HG03066 (cell line): ENCODE measurements at regions not wholly inside any gene's neighbourhood (a gene's known extent, or its start where the extent isn't known, plus 50 kb on each side); places are given as distances from the start of the nearest gene placed in this dataset.

Experiments
- ATAC-seq: cut with Tn5 transposase; IDR thresholded peaks from one replicate; pipeline ENCODE4 v1.9.1; 2021; ENCODE audit warnings: low read depth; ENCODE audit not compliant: unreplicated experiment

DNA sequence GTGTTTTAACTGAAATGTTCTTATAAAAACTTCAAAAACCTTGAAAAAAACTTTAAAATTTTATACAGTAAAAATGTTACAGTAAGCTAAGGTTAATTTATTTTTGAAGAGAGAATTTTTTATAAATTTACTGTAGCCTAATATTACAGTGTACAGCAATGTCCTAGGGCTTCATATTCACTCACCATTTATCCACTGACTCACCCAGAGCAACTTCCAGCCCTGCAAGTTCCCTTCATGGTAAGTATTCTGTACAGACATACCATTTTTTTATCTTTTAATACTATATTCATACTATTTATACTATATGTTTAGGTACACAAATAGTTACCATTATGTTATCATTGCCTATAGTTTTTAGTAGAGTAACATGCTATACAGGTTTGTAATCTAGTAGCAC is 396.7 kb upstream of the MMADHC start:
- no peak for ATAC-seq

DNA sequence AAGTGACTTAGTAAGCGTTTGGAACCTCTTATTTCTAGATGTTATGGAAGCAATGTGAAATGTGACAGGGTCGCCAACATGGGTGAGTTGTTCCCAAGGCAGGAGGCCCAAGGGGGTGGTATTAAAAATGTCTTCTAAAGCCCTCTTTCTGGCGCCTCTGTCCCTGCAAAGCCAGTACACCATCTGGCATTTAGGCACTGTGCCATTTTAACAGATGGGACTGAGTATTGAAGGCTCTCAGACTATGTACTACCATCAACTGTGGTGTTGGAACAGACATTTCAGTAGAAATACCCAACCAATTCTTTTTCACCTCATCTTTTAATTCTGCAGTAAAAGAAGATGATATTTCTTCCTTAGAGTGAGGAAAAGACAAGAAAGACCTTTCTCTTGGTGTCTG is 384.5 kb upstream of the MMADHC start:
- ATAC-seq: no peak

DNA sequence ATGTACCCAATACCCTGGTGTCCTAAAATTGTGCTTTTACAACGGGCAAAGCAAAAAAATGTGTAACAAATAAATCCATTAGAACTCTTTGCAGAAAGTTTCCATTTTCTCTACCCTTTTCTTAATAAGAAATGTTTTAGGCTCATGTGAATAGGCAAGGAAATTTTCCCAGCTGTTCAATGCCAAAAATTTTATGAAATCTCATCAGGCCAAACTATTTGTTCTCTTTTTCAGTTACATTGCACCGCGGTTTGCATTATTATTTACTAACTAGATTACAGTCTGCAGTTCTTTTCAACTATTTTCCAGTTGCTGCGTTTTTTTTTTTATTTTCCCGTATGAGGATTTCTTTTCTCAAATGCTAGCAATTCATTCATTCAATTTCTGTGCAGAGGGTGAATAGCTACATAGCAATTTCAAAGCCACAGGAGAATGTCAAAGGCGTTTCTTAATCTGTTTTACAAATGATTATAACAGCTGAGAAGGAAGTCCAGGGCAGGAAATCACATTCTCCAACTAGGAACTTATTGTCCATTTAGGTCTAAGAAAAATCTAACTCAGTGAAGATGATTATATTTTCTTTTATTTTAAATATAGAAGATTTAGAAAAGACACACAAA is 367.5 kb upstream of the MMADHC start:
- no peak for ATAC-seq

DNA sequence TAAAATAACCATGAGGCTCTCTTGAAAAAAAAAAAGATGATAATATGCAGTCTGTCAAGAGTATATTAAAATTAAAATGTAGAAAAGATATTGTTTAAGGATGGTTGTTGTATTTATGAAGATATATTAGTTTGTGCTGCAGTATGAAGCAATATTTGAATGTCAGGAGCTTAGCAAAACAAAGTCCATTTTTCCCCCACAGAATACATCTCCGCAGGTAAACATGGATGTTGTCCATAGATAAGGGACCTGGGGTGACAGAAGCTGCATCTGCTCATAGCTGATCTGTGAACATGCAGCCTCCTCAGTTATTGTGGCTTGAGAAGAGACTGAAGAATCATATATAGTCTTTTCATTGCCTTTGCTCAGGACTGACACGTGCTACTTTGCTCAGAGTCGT is 366.1 kb upstream of the MMADHC start:
- ATAC-seq: no peak

DNA sequence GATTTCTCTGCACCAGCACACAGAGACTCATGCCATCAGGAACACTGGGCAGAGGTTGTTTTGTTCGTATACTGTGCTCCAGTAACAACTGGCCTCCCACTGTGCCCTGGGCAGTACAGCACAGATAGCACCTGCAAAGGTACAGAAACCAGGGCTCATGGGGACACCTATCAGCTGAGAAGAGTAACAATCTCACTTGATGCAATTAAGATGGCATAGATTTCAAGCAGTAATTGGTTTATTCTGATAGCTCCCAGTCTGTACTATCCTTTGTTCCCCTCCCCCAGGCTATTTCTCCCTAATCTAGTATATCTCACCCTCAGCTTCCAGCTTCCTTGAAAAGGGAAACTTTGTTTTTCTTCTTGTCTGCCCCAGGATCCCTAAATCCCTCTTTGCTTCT is 343.9 kb upstream of the MMADHC start:
- ATAC-seq: no peak

DNA sequence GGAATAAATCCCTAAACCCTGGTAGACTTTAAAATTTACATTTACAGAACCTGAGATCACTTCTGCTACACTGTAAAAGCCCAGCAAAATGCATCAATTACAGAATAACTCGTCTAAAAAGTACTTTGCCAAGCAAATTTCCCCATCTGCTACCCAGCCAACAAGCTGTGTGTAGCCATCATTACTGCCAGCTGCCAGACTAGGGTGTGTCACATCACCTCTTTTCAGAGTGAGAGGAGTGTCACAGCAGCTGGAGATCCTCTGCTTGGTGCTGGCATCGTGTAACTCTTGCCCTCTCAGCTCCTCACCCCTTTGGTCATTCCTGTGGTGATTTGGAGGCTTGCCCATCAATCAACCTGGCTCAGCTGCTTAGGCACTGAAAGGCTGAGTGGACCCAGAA is 340.4 kb upstream of the MMADHC start:
- ATAC-seq: no peak

DNA sequence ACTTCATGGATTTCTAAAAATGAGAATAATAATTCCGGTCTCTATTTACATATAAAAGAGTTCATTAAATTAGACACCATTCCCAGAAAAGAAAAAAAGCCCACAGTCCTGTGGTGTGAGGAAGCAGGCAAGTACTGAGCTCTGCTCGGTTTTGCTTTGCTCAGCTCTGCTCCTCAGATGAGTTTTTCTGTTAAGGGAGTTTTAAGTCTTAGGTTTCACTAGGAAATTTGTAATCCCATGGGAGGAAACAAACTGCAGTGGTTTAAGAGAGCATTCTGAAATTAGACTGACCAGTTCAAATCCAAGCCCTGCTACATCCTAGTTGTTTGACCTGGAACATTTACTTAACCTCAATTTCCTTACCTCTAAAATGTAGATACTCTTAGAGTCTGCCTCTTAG is 338.6 kb upstream of the MMADHC start:
- ATAC-seq: no peak

DNA sequence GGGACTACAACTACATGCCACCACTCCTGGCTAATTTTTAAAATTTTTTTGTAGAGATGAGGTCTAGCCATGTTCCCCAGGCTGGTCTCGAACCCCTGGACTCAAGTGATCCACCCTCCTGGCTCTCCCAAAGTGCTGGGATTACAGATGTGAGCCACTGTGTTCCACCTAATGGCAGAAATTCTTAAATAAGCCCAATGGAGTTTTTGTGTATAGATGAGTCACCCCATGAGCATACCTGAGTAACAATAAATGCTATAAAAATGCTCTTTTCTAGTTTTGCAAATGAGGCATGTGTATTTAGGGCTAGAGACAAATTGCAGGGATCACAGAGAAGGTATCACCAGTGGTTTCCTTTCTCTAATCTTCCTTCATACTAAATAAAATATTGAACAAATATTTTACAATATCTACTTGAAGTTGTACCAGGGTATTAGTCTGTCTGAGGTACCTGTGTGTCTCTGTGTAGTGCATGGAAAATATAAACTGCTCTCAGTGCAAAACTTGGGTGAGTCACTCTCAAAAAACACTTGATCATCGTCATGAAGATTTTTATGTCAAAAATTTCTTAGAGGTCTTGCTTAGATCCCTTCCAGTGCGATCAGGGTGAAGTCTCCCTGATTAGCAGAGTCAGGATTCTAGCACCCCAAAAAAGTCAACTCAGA is 337.1 kb upstream of the MMADHC start:
- no peak for ATAC-seq

DNA sequence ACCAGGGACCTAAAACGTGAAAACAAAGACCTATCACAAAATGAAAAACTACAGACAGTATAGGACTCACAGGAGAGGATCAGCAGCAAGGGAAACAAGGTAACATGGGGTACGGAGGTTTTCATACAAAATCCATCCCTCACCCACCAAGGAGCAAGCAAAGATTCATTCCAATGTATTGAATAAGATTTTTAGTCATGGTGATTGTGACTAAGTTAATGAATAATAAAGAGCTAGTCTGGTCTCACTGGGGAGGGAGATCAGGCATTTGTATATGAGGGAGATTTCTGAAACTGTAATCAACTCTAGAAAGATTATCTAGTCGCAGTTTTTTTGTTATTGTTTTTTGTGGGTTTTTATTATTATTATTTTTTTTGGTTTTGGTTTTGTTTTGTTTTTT is 336.5 kb upstream of the MMADHC start:
- no peak for ATAC-seq

DNA sequence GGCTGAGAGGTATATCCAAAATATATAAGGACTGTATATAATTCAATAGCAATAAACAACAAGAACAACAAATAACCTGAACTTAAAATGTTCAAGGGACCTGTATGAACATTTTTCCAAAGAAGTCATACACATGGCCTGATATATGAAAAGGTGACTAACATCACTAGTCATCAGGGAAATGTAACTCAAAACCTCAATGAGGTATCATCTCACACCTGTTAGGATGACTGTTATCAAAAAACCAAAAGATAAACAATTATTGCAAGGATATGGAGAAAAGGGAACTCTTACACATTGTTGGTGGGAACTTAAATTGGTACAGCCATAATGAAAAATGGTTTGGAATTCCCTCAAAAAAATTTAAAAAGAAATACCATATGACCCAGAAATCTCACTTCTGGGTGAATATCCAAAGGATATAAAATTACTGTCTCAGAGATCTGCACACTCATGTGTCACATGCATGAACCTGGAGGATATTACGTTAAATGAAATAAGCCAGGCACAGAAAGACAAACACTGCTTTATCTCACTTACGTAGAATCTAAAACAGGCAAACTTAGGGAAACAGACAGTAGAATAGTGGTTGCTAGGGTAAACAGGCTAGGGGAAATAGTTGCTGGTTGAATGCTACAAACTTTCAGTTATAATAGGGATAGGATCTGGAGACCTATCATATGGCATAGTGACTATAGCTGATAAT is 334.5 kb upstream of the MMADHC start:
- no peak for ATAC-seq

DNA sequence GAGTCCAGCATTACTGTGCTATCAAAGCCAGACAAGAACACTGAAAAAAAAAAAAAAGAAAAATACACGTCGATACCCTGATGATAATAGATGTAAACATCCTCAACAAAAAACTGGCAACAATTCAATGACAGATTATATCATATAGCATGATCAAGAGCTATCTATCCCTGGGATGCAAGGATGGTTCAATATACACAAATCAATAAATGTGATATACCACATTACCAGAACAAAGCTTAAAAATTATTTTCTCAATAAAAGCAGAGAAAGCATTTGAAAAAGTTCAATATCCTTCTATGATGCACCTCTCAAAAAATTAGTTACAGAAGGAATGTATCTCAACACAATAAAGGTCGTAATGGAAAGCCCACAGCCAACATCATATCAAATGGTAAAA is 332.8 kb upstream of the MMADHC start:
- ATAC-seq: no peak

DNA sequence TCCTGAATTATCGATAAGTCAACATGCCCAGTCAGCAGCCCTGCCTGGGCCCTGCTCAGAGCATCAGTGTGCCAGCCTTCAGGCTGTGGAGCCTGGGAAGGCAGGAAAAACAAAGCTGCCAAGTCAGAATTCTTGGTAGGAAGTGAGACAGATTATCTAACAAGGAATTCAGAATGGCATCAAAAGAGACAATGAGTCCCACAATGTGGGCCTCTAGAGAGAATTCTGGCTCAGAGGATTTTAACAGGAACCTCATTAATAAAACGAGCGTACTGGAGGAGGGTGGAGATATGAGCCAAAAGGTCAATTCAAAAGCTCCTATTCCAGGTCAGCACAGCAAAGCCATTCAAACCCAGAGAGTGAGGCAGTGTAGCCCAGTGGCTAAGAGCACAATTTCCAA is 327.6 kb upstream of the MMADHC start:
- no peak for ATAC-seq

DNA sequence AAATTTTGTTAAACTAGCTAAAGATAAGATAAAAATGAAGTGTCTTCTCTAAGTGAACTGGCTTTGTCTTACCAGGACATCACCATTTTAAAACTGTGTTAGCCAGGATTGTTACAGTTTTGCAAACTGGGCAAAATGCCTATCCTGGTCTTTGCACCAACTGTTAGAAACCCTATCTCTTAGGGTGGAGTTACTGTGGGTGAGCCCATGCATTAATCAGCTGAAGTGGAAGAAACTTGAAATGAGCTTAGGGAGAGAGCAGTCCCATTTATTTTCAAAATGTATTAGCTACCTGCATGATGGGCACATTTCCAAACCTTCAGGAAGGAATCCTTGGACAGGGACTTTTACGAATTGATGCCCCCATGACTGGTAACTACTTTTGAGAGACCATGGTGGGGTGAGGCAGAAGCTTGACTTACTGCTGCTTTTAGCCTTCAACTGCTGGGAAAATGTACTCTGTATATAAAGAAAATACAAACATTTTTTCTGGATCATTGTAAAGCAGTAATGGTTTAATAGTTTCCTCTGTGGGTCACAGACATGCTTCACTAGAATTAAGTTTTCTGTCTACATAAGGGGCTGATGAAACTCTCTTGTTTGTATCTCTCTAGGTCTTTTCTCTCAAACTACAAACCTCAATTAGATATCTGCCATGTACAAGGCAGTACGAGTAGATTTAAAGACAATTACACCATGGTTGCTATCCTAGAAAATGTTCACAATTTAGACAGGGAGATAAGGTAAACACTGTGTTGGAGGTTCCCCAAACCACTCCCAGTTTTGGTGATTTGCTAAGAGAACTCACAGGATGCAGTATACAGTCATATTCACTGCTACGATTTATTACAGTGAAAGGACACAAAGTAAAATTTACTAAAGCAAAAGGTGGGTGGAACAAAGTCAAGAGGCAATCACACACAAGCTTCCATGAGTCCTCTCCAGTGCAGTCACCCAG is 321.4 kb upstream of the MMADHC start:
- no peak for ATAC-seq

DNA sequence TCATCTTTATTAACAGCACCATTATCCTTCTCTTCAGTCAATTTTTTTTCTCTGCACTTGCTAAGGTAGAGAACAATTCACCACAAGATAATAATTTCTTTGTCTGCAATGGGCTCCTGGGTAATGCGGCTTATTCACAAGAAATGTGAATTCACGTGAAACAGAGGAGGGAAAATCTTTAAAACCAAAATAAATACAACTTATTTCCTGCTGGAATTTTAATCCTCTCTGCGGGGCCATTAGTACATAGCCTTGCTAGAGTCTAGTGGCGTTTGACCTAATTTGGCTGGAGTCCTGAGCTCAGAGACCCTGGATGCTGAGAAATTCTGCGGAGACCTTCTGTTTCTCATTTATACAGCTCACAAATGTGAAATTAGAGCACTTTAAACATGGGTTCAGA is 319.3 kb upstream of the MMADHC start:
- ATAC-seq: no peak

DNA sequence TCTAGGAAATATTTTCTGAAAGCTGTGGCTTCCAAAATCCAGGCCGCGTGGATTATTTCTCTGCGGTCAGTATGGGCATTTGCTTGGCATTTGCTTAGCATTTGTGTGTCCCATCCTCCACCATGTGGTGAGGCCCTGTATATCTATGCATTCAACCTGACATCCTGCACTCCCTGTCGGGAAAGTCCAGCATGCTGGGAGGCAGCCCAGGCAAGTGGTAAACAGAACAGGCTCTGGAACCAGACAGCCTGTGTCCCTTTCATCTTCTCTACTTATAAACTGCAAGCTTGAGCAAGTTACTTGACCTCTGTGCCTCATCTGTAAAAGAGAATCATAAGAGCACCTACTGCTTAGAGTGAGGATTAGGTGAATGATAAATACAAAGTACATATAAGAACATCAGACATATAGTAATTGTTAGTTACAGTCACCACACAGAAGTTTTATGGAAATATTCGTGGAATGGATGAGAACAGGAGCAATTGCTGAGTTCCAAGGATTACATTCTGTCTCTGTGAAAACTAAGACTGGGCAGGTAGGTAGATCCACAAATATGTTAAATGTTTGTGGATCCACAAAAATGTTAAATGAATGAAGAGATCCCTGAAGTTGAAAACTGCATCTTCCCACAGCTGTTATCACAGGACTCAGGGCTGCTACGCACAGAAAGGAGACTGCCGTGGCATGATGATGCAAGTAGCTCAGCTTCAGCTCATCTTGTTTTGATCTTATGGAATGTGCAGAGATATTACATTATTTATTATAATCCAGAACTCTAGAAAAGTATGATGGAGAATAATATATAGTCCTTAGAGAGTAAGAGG is 317.0 kb upstream of the MMADHC start:
- ATAC-seq: no peak

DNA sequence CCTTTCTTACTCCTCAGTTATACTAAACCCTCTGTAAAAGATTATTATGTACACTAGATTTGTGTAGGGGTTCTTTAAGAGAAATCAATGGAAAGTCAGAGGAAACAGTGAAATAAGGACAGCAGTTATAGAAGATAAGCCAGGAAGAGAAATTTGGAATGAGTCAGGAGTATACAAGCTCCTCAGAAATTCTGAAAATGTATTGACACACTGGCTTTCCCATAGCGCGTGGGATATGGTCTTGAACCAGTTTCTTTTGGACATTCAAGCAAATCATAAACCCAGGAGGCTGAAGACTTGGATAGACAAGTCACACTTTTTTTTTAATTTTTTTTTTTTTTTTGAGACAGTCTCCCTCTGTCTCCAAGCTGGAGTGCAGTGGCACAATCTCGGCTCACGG is 316.1 kb upstream of the MMADHC start:
- no peak for ATAC-seq

DNA sequence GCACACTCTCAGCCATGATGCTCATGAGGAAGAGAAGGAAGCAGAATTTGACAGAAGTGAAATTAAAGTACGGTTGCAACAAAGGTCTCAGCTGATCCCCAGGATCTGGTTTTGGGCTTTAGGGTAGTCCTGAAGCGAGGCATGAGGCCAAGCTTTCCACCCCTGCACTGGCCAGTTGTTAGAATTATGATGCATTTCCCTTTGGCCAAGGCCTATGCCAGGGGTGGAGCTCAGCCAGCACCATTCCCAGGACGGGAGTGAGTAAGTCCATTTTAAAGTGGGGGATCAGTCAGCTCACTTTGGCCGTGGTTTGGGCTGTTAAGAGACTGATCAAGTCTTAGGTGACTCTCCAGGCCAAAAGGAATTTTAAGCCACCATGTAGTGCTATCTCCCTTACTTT is 314.5 kb upstream of the MMADHC start:
- no peak for ATAC-seq

DNA sequence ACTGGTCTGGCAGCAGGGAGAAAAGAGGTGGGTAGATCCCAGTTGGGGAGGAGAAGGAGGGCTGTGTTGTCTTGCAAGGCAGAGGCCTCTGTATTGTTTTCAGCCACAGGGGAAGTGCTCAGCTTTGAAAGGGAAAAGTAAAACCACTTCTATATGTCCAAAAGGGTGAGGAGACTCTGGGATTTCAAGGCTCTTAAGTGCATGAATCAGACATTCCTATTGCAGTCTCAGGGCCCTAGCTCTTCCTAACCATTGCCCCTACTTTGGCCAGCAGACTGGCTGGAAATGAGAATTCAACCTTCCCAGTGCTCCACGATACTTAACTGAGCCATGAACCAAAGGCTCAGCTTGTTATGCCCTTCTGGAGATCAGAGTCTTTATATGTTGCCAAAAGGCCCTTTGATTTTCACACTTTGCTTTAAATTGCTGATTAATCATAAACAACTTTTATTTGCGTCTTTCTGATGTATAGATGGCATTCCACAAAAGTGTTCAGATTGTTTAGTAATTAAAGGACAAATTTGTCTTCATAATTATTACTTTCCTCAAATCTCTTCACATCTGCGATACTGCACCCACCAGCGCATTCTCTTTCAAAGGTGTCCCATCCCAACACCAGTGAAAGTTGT is 313.8 kb upstream of the MMADHC start:
- ATAC-seq: no peak

DNA sequence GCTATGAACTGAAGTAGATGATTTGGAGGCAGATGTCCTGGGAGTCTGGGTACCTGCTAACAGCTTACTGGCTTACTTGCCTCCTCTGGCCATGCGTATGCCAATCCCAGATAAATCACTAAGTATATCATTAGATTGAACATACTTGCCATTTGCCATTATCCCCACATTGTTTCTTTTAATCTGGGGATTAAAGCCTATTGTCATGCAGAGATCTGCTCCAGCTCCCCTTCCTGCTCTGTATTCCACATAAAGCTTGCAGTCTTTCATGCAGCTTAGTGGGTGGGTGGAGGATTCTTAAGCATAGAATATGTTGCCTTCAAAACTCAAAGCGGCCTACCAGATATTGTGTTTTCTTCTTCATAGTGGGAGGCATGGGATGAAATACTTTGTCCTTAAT is 311.8 kb upstream of the MMADHC start:
- ATAC-seq: no peak

DNA sequence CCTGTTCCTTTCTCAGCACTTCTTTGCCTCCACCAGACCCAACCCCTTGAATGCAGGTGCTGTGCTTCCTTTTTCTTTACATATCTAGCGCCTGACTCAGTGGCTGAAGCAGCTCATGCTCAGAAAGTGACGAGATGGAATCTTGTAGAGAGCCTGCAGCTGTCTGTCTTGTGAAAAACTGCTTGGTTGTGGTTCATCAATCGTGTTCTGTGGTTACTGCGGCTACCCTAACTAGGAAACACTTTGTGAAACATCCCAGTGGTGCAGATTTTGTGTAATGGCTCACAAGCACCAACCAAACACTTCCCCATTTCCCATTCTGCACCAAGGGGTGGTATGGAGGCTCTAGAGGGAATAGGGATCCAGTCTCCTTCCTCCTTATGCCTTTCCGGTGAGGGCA is 307.2 kb upstream of the MMADHC start:
- ATAC-seq: no peak
